Activated naive CD4-positive, alpha-beta T cell treated with anti-CD3 and anti-CD28 coated beads for 36 hours (primary cell): ENCODE measurements at regions not wholly inside any gene's neighbourhood (a gene's known extent, or its start where the extent isn't known, plus 50 kb on each side); places are given as distances from the start of the nearest gene placed in this dataset.

ENCODE experiments used
- CTCF ChIA-PET: fragments of 350-600 bp; sonication (Branson Sonifier 250); formaldehyde crosslinking; loops from one replicate; lab custom pipeline; 2021; ENCODE audit warnings: antibody characterized with exemption; lab: Charles Lee
- DNase-seq: peaks from one replicate; pipeline ENCODE4 v3.0.0-alpha.2; 2020
- H3K27ac Mint-ChIP-seq: one replicate; pipeline ENCODE4 v1.8.0; 2021; ENCODE audit warnings: mild to moderate bottlenecking, mixed read lengths
- H3K27me3 Mint-ChIP-seq: one replicate; pipeline ENCODE4 v1.8.0; 2021; ENCODE audit warnings: low read depth, mixed read lengths
- H3K36me3 Mint-ChIP-seq: one replicate; pipeline ENCODE4 v1.8.0; 2021; ENCODE audit warnings: low read depth, mixed read lengths
- H3K4me1 Mint-ChIP-seq: one replicate; pipeline ENCODE4 v1.8.0; 2021; ENCODE audit warnings: low read depth, mixed read lengths
- H3K4me3 Mint-ChIP-seq: one replicate; pipeline ENCODE4 v1.8.0; 2021; ENCODE audit warnings: mild to moderate bottlenecking, moderate library complexity, mixed read lengths
- H3K9me3 Mint-ChIP-seq: one replicate; pipeline ENCODE4 v1.8.0; 2021; ENCODE audit warnings: mixed read lengths
- intact Hi-C: fragments of 100-400 bp; cut with micrococcal nuclease; formaldehyde crosslinking; loops from one replicate; pipeline ENCODE4 v1.15.1; 2023

DNA sequence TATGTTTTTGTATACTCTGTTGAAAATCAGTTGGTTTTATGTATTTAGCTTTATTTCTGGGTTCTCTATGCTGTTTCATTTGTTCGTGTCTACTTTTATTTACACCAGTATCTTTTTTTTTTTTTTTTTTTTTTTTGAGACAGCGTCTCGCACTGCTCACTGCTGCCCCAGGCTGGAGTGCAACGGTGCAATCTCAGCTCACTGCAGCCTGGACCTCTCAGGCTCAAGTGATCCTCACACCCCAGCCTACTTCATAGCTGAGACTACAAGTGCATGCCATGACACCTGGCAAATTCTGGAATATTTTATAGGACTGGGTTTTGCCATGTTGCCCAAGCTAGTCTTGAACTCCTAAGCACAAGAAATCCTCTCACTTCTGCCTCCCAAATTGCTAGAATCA is 869.4 kb upstream of the CDH6 start:
- Mint-ChIP-seq H3K4me1 (no peaks in the 10 kb centered on the region), H3K27me3 (no peaks in the 10 kb centered on the region), H3K9me3 (peaks cover 3% of the 10 kb centered on the region), H3K27ac (no peak overlapping the region), H3K4me3 (no peak overlapping the region), H3K36me3 (no peaks in the 10 kb centered on the region)
- intact Hi-C loops: no loop called here
- CTCF ChIA-PET: interaction anchor here (0.7 kb wide), 1 partner anchor 960 kb away, joined by 3 read pairs; no protein-coding TSS in a partner anchor
- DNase-seq: no peak

DNA sequence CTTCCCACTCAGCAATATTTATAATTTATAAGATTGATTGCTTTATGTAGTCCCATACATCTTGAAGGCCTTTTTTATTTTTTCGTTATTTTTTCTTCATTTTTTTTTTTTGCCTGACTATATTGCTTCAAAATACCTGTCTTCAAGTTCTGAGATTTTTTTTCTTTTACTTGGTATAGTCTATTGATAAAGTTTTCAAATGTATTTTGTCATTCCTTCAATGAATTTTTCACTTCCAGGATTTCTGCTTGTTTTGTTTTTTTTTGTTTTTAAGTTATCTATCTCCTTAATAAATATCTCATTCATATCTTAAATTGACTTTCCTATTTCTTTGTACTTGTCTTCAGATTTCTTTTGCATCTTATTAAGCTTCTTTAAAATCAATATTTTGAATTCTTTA is 905.6 kb upstream of the CDH6 start:
- intact Hi-C loops: no loop called here
- CTCF ChIA-PET: no interaction called here
- DNase-seq: no peak
- Mint-ChIP-seq H3K4me3 (no peak overlapping the region), H3K4me1 (no peaks in the 10 kb centered on the region), H3K27me3 (no peaks in the 10 kb centered on the region), H3K27ac (no peak overlapping the region), H3K36me3 (no peaks in the 10 kb centered on the region), H3K9me3 (peaks cover 23% of the 10 kb centered on the region)

DNA sequence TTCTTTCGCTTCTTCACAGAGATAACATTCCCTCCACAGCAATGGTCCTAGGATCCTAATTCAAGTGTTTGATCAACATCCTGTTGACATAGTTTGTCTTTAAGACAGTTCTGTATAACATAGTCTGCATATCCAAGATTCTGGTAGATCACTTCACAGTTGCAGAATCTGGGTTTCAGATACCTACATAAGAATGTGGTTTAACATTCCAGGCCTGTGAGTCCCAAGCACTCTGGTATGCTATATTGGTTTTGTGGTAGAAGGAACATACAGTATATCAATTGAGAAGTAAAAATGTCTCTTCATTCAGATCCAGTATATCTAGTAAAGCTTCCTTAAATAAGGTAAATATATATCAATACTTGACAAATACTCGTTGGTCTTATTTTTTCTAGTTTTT is 914.2 kb upstream of the CDH6 start:
- H3K9me3 Mint-ChIP-seq: peaks cover 5% of the 10 kb centered on the region
- CTCF ChIA-PET: no interaction called here
- no peaks in the 10 kb centered on the region for H3K27me3 Mint-ChIP-seq
- no peaks in the 10 kb centered on the region for H3K4me1 Mint-ChIP-seq
- no peak for DNase-seq
- H3K4me3 Mint-ChIP-seq: no peak overlapping the region
- no peaks in the 10 kb centered on the region for H3K36me3 Mint-ChIP-seq
- intact Hi-C loops: no loop called here
- no peak overlapping the region for H3K27ac Mint-ChIP-seq

DNA sequence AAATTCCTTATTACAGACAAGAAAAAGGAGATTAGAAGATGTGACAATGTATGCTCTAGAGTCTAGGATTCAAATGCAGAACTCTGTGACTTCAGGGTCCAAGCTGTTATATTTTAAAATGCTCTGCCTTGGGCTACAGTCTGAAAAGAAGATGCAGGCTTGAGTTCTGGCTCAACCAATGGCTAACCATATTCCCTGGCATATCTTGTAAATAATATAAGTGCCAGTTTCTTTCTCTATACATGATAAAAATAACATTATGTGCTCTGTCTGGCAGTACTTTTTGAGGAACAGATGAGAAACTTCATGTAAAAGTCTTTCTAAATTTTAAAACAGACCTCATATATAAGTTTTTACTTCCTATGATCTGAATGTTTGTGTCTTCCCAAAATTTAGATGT is 926.5 kb upstream of the CDH6 start:
- H3K36me3 Mint-ChIP-seq: no peaks in the 10 kb centered on the region
- CTCF ChIA-PET: no interaction called here
- no peak overlapping the region for H3K27ac Mint-ChIP-seq
- DNase-seq: no peak
- no peaks in the 10 kb centered on the region for H3K27me3 Mint-ChIP-seq
- no peaks in the 10 kb centered on the region for H3K4me1 Mint-ChIP-seq
- intact Hi-C loops: no loop called here
- H3K4me3 Mint-ChIP-seq: no peak overlapping the region
- H3K9me3 Mint-ChIP-seq: peaks cover 11% of the 10 kb centered on the region

DNA sequence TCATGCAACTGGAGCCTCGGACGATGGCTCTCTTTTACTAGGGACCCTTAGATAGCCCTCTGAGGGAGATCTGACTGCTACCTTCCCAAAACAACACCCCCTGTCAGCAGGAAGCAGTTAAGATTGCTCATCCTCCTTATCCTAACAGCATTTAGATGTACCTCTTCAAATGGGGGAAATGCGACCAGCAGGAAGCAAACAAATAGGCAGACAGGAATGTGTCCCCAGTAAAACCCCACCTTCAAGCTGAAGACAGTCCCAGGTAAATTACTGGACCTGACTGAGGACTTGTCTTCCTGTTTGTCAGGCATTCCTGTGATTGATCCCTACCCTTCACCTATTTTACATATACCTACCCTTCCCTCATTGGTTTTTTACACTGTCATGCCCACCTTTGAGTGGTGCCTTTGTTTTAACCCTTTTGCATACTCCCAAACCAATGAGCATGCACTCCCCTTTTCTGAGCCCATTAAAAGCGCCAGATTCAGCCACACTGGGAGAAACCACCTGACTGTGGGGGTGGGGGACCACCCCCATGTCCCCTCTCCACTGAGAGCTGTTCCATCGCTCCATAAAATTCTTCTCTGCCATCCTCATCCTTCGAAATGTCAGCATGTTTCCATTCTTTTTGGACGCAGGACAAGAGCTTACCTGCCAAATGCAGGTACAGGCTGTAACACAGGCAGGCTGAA is 954.0 kb upstream of the CDH6 start:
- DNase-seq: no peak
- H3K4me3 Mint-ChIP-seq: no peak overlapping the region
- CTCF ChIA-PET: no interaction called here
- H3K36me3 Mint-ChIP-seq: no peaks in the 10 kb centered on the region
- H3K27me3 Mint-ChIP-seq: no peaks in the 10 kb centered on the region
- H3K27ac Mint-ChIP-seq: no peak overlapping the region
- no peaks in the 10 kb centered on the region for H3K4me1 Mint-ChIP-seq
- peaks cover 8% of the 10 kb centered on the region for H3K9me3 Mint-ChIP-seq
- intact Hi-C loops: no loop called here

DNA sequence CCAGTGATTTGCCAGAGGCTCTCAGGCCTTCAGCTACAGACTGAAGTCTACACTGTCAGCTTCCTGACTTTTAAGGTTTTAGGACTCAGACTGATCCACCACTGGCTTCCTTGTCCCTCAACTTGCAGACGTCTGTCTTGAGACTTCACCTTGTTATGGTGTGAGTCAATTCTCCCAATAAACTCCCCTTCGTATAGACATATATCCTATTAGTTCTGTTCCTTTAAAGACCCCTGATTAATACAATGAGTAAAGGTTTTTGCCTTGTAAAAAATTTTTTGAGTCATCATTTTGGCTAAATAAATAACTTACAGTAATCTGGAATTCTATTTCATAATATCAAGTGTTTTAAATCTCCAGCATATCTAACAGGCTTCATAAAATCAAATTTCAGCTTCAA is 956.3 kb upstream of the CDH6 start:
- no peak overlapping the region for H3K27ac Mint-ChIP-seq
- H3K27me3 Mint-ChIP-seq: no peaks in the 10 kb centered on the region
- CTCF ChIA-PET: no interaction called here
- no peak for DNase-seq
- peaks cover 6% of the 10 kb centered on the region for H3K9me3 Mint-ChIP-seq
- intact Hi-C loops: no loop called here
- H3K36me3 Mint-ChIP-seq: no peaks in the 10 kb centered on the region
- no peaks in the 10 kb centered on the region for H3K4me1 Mint-ChIP-seq
- H3K4me3 Mint-ChIP-seq: no peak overlapping the region

DNA sequence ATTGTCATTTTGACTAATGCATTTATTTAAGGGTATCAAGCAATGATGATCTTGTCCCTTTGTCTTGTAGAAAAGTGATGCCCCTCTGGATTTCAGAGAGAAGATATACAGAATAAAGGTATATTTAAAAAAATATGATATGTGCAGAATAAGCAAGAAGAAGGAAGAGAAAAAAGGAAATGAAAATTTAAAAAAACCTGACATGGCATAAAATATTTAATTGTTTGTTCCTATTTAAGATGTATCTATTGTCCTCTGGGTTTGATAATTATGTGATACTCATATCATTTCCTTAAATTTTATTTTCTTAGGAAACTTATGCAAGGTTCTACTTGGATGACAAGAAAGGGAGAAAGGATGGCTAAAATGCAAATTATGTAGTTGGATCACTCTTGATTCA is 983.7 kb upstream of the CDH6 start:
- CTCF ChIA-PET: no interaction called here
- Mint-ChIP-seq H3K36me3 (no peaks in the 10 kb centered on the region), H3K9me3 (peaks cover 24% of the 10 kb centered on the region), H3K4me3 (no peak overlapping the region), H3K4me1 (no peaks in the 10 kb centered on the region), H3K27ac (no peak overlapping the region), H3K27me3 (no peaks in the 10 kb centered on the region)
- no peak for DNase-seq
- intact Hi-C loops: no loop called here

DNA sequence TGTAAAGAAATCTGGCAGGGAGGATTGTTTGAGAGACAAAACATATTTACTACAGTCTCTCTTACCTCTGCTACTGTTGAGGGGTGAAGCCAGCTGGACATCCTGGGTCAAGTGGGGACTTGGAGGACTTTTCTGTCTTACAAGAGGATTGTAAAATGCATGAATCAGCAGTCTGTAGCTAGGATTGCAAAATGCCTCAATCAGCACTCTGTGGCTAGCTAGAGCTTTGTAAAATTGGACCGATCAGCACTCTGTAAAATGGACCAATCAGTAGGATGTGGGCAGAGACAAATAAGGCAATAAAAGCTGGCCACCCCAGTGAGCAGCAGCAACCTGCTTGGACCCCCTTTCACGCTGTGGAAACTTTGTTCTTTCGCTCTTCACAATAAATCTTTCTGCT is 995.8 kb upstream of the CDH6 start:
- no peaks in the 10 kb centered on the region for H3K36me3 Mint-ChIP-seq
- H3K4me3 Mint-ChIP-seq: no peak overlapping the region
- CTCF ChIA-PET: no interaction called here
- intact Hi-C loops: no loop called here
- DNase-seq: no peak
- H3K9me3 Mint-ChIP-seq: peaks cover 7% of the 10 kb centered on the region
- H3K27ac Mint-ChIP-seq: no peak overlapping the region
- no peaks in the 10 kb centered on the region for H3K4me1 Mint-ChIP-seq
- H3K27me3 Mint-ChIP-seq: no peaks in the 10 kb centered on the region

DNA sequence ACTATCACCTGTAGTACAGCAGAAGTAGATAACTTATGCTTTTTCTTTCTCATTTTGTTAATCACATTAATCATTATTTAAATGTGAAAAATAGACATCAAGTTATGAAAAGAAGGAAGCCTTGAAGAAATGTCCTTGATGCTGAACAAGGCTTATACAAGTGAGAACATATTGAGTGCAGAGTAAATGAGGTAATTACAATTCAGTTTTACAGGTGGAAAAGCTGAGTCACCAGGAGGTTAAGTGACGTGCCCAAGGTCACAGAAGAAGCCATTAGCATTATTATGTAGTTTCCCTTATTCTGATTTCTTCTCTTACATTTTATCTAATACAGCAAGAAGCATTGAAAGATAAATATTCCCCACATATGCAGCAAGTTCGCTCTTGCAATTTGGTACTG is 998.5 kb upstream of the CDH6 start:
- no peaks in the 10 kb centered on the region for H3K4me1 Mint-ChIP-seq
- no peaks in the 10 kb centered on the region for H3K27me3 Mint-ChIP-seq
- peaks cover 7% of the 10 kb centered on the region for H3K9me3 Mint-ChIP-seq
- no peak overlapping the region for H3K4me3 Mint-ChIP-seq
- intact Hi-C loops: no loop called here
- no peaks in the 10 kb centered on the region for H3K36me3 Mint-ChIP-seq
- no peak overlapping the region for H3K27ac Mint-ChIP-seq
- CTCF ChIA-PET: no interaction called here
- DNase-seq: no peak

DNA sequence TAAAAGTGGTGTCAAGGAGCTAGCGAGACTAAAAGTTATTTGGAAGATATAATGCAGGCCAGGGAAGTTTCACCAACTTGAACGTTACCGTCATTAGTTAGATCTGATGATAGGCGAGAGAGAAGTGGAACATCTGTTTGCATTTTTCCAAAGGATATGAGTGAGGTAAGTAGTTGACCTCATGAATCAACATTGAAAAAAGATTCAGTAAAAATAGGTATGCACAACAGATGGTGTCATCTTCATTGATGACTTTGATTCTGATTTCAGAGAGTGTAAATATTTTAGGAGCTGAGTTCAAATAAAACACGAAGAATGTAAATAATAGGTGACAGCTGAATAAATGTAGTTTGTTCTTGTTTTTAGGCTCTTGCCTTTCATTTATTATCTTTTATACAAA is 998.9 kb upstream of the CDH6 start:
- Mint-ChIP-seq H3K27me3 (no peaks in the 10 kb centered on the region), H3K4me3 (no peak overlapping the region), H3K27ac (no peak overlapping the region), H3K4me1 (no peaks in the 10 kb centered on the region), H3K9me3 (peaks cover 5% of the 10 kb centered on the region), H3K36me3 (no peaks in the 10 kb centered on the region)
- DNase-seq: no peak
- CTCF ChIA-PET: no interaction called here
- intact Hi-C loops: no loop called here

DNA sequence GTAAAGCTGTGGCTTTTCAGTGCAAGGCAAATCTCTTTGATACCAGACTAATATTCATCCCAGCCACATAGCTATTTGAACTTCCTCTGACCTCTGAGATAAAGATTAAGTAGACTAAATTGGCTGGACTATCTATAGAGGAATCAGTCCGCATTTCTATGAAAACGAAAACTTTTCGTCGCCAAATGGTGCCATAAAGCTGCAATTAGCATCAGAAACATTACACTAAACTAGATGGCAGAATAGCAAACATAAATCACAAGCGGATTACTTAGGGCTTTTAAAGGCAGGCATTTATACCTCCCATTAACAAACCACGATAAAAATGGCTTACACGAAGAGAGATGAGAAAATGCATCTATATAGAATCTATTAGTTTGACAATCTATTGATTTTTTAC is 1009.7 kb upstream of the CDH6 start:
- intact Hi-C loops: no loop called here
- no peaks in the 10 kb centered on the region for H3K4me1 Mint-ChIP-seq
- H3K36me3 Mint-ChIP-seq: no peaks in the 10 kb centered on the region
- no peak overlapping the region for H3K27ac Mint-ChIP-seq
- no peak for DNase-seq
- CTCF ChIA-PET: interaction anchor here (0.6 kb wide), 1 partner anchor 1707 kb away, joined by 3 read pairs; no protein-coding TSS in a partner anchor
- H3K4me3 Mint-ChIP-seq: no peak overlapping the region
- H3K27me3 Mint-ChIP-seq: no peaks in the 10 kb centered on the region
- peaks cover 7% of the 10 kb centered on the region for H3K9me3 Mint-ChIP-seq

DNA sequence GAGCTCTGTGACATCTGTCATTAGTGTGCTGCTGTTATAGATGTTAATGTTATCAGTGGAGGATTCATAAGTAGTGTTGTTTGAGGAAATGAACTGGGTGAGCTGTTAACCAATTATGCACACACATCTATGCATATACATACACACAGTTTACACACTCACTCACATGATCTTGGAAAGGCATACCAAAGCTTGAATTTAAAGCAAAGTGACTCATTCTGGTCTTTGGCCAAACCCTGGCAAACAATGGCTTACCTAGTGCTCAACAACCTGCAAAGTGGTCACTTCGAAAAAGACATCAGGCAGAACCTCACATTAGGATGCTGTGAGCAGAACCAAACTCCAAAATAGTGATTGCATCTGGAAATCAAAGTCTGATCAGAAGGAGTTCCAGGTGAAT is 1037.3 kb upstream of the CDH6 start:
- no peak overlapping the region for H3K27ac Mint-ChIP-seq
- no peaks in the 10 kb centered on the region for H3K36me3 Mint-ChIP-seq
- CTCF ChIA-PET: interaction anchor here (1.2 kb wide), 1 partner anchor 769 kb away, joined by 3 read pairs; no protein-coding TSS in a partner anchor
- H3K9me3 Mint-ChIP-seq: peaks cover 9% of the 10 kb centered on the region
- no peaks in the 10 kb centered on the region for H3K4me1 Mint-ChIP-seq
- DNase-seq: no peak
- H3K27me3 Mint-ChIP-seq: no peaks in the 10 kb centered on the region
- intact Hi-C loops: no loop called here
- no peak overlapping the region for H3K4me3 Mint-ChIP-seq

DNA sequence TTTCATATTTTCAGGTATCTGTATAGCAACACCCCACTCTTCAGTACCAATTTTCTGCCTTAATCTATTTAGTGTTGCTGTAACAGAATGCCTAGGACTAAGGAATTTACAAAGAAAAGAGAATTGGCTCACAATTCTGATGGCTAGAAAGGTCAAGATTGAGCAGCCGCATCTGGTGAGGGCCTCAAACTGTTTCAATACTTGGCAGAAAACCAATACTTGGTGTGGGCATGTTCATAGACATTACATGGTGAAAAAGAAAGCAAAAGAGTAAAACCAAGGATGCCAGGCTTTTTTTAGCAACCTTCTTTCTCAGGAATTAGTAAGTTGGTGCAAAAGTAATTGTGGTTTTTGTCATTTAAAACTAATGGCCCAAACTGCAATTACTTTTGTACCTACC is 1041.1 kb upstream of the CDH6 start:
- Mint-ChIP-seq H3K4me3 (no peak overlapping the region), H3K36me3 (no peaks in the 10 kb centered on the region), H3K27ac (no peak overlapping the region), H3K4me1 (no peaks in the 10 kb centered on the region), H3K27me3 (no peaks in the 10 kb centered on the region), H3K9me3 (peaks cover 12% of the 10 kb centered on the region)
- CTCF ChIA-PET: no interaction called here
- intact Hi-C loops: no loop called here
- no peak for DNase-seq
